ENCODE measurements at regions not wholly inside any gene's neighbourhood (a gene's known extent, or its start where the extent isn't known, plus 50 kb on each side); places are given as distances from the start of the nearest gene placed in this dataset.

- Histone ChIP-seq H3K4me2 (ENCODE audit: low read length) (no peak overlapping the region), H3K27me3 (ENCODE audit: insufficient read depth, low read length) (no peaks in the 10 kb centered on the region), H3K27ac (ENCODE audit: low read depth, low read length) (peak overlapping the region; percentile 100), H3K36me3 (ENCODE audit: control insufficient read depth in 1 of 2, insufficient read depth in 2 of 2, low read length in 2 of 2) (no peaks in the 10 kb centered on the region), H3K9ac (ENCODE audit: low read length) (no peak overlapping the region), H3K9me3 (ENCODE audit: control insufficient read depth in 1 of 2, insufficient read depth in 1 of 2, low read depth in 1 of 2, low read length in 2 of 2) (no peaks in the 10 kb centered on the region), H3K4me3 (replicated peaks in 1 of 2; ENCODE audit: low read depth in 1 of 2, low read length in 2 of 2) (no peak overlapping the region), H3K4me1 (ENCODE audit: control insufficient read depth in 1 of 2, insufficient read depth in 2 of 2, low read length in 2 of 2) (peaks cover 93 to 97% of the 10 kb centered on the region in 2 experiments), H4K20me1 (ENCODE audit: insufficient read depth) (no peaks in the 10 kb centered on the region), H2AFZ (ENCODE audit: low read depth, low read length, poor library complexity, severe bottlenecking) (no peak overlapping the region), H3K9me2 (ENCODE audit: insufficient read depth) (no peaks in the 10 kb centered on the region), H3K79me2 (ENCODE audit: insufficient read depth, low read length) (peaks cover 92% of the 10 kb centered on the region)
- RAD21 ChIA-PET (ENCODE audit: low non-redundant PET in 1 of 2, low total read pairs in 2 of 2, uncharacterized antibody in 2 of 2, unreplicated experiment in 2 of 2) = no interaction called here
- BruUV-seq (replicated peaks) = no TSS peak
- POLR2A ChIA-PET = interaction anchor here (0.7 to 2.3 kb wide), 5 partner anchors 10 to 107 kb away, joined by 3 to 5 read pairs (median 3); no protein-coding TSS in a partner anchor
- TF ChIP-seq FOSL1 (IDR thresholded peaks at IDR 0.05; ENCODE audit: low read depth) (no peak), JUND (IDR thresholded peaks at IDR 0.05) (no peak), MAX (IDR thresholded peaks at IDR 0.05) (no peak), SIN3A (IDR thresholded peaks at IDR 0.05; ENCODE audit: low read depth) (no peak), YY1 (IDR thresholded peaks at IDR 0.05; ENCODE audit: extremely low read depth, insufficient replicate concordance, low read depth, low read length) (no peak), SRF (IDR thresholded peaks at IDR 0.05; ENCODE audit: low read depth) (no peak), EGR1 (IDR thresholded peaks at IDR 0.05; ENCODE audit: low read depth) (no peak), ATF3 (IDR thresholded peaks at IDR 0.05) (no peak), REST (IDR thresholded peaks at IDR 0.05; ENCODE audit: low read depth) (no peak), SP1 (IDR thresholded peaks at IDR 0.05; ENCODE audit: low read depth) (no peak), CTCF (IDR thresholded peaks at IDR 0.05 in 2 of 3, conservative IDR thresholded peaks at IDR 0.05 in 1 of 3; ENCODE audit: borderline replicate concordance in 1 of 3, insufficient read depth in 1 of 3, low read depth in 2 of 3, low read length in 2 of 3) (no peak), EZH2phosphoT487 (IDR thresholded peaks at IDR 0.05; ENCODE audit: borderline replicate concordance) (no peak)
- DNase-seq (ENCODE audit: low read depth, low spot score) (no peak), ATAC-seq (no peak)
- CTCF ChIA-PET = interaction anchor here (0.9 to 2.6 kb wide), 3 partner anchors 10 to 36 kb away, joined by 3 to 8 read pairs (median 5); no protein-coding TSS in a partner anchor
- intact Hi-C loops (cut with micrococcal nuclease) = no loop called here
Measured at GRCh38 chr7:131004371-131004770, 270.4 kb upstream of the KLF14 start.
